Keratinocyte (primary cell): ENCODE measurements at regions not wholly inside any gene's neighbourhood (a gene's known extent, or its start where the extent isn't known, plus 50 kb on each side); places are given as distances from the start of the nearest gene placed in this dataset.

ENCODE experiments used
- DNase-seq: peaks from one replicate; pipeline ENCODE4 v3.0.0-alpha.2; 2011; ENCODE audit warnings: low read depth, missing footprints, low spot score
- FAIRE-seq: peaks from 2 replicates; lab custom pipeline; 2011; peaks lifted over from hg19 to GRCh38; lab: Jason Lieb, UNC
- H2AFZ ChIP-seq: 2 replicates; pipeline ENCODE4 v1.6.0; 2012; ENCODE audit warnings: low read length, control low read depth, inconsistent platforms; ENCODE audit not compliant: control insufficient read depth
- H3K27ac ChIP-seq: 2 replicates; pipeline ENCODE4 v1.5.1; 2011; ENCODE audit warnings: low read length; ENCODE audit not compliant: control insufficient read depth, insufficient read depth
- H3K27me3 ChIP-seq: 3 replicates; pipeline ENCODE4 v1.6.0; 2011; ENCODE audit warnings: low read length; ENCODE audit not compliant: control insufficient read depth, insufficient read depth; ENCODE audit errors: extremely low read depth
- H3K36me3 ChIP-seq, 2 experiments: 2 replicates in 1 of 2; 3 replicates in 1 of 2; pipeline ENCODE4 v1.5.1; 2011; ENCODE audit warnings: low read length in 2 of 2, mild to moderate bottlenecking in 1 of 2; ENCODE audit not compliant: control insufficient read depth in 2 of 2, insufficient read depth in 2 of 2; ENCODE audit errors: extremely low read depth in 1 of 2
- H3K4me1 ChIP-seq: 3 replicates; pipeline ENCODE4 v1.5.1; 2011; ENCODE audit warnings: low read length; ENCODE audit not compliant: control insufficient read depth, insufficient read depth; ENCODE audit errors: extremely low read depth
- H3K4me2 ChIP-seq: 3 replicates; pipeline ENCODE4 v1.6.0; 2011; ENCODE audit warnings: low read depth, low read length; ENCODE audit not compliant: control insufficient read depth, insufficient read depth; ENCODE audit errors: extremely low read depth
- H3K4me3 ChIP-seq, 3 experiments: fragments of 200-600 bp in 1 of 3; sonication (generic) in 1 of 3; 2 replicates in 2 of 3; 3 replicates in 1 of 3; pipeline ENCODE4 v1.5.1; 2011 to 2016; ENCODE audit warnings: low read length in 3 of 3, mild to moderate bottlenecking in 3 of 3, control low read depth in 2 of 3, inconsistent platforms in 1 of 3, low read depth in 1 of 3, mixed read lengths in 1 of 3, mixed run types in 1 of 3, moderate library complexity in 1 of 3; ENCODE audit not compliant: control insufficient read depth in 2 of 3, insufficient read depth in 2 of 3; ENCODE audit errors: extremely low read depth in 1 of 3
- H3K79me2 ChIP-seq: 2 replicates; pipeline ENCODE4 v1.6.0; 2012; ENCODE audit warnings: low read length; ENCODE audit not compliant: control insufficient read depth, insufficient read depth
- H3K9ac ChIP-seq: 3 replicates; pipeline ENCODE4 v1.6.0; 2011; ENCODE audit warnings: low read length; ENCODE audit not compliant: control insufficient read depth, insufficient read depth; ENCODE audit errors: extremely low read depth
- H3K9me1 ChIP-seq: 3 replicates; pipeline ENCODE4 v1.6.0; 2011; ENCODE audit warnings: low read length; ENCODE audit not compliant: control insufficient read depth, insufficient read depth; ENCODE audit errors: extremely low read depth
- H3K9me3 ChIP-seq: 2 replicates; pipeline ENCODE4 v1.5.1; 2012; ENCODE audit warnings: low read depth, low read length; ENCODE audit not compliant: control insufficient read depth
- H4K20me1 ChIP-seq: 3 replicates; pipeline ENCODE4 v1.6.0; 2011; ENCODE audit warnings: low read length; ENCODE audit not compliant: control insufficient read depth, insufficient read depth; ENCODE audit errors: extremely low read depth
- CTCF ChIP-seq, 3 experiments: IDR thresholded peaks in 1 of 3; conservative IDR thresholded peaks in 1 of 3; optimal IDR thresholded peaks in 1 of 3; 2 replicates in 2 of 3; 3 replicates in 1 of 3; pipeline versions ENCODE3 to v1.5.1; 2011; ENCODE audit warnings: low read length in 3 of 3, mild to moderate bottlenecking in 3 of 3, moderate library complexity in 2 of 3, control low read depth in 1 of 3, inconsistent platforms in 1 of 3; ENCODE audit not compliant: insufficient read depth in 2 of 3; ENCODE audit errors: extremely low read depth in 1 of 3
- EZH2 ChIP-seq: IDR thresholded peaks from one replicate; pipeline ENCODE4 v1.6.1; 2012; ENCODE audit warnings: inconsistent platforms, mild to moderate bottlenecking, low read length, moderate library complexity
- dilution Hi-C: fragments of 300-500 bp; cut with MboI; formaldehyde crosslinking; loops from one replicate; pipeline ENCODE4 v1.7.0; 2020; ENCODE audit warnings: low sequenced_read_pairs; ENCODE audit not compliant: extremely low pct_ligation_motif_present

GRCh38 chr14:38578278-38578681 lies 322.4 kb upstream of the CLEC14A start:
- Histone ChIP-seq H4K20me1 (no peaks in the 10 kb centered on the region), H3K4me3 (no peak overlapping the region), H3K4me2 (no peak overlapping the region), H3K36me3 (no peaks in the 10 kb centered on the region), H3K27me3 (no peaks in the 10 kb centered on the region), H3K9me1 (no peaks in the 10 kb centered on the region), H3K9ac (no peak overlapping the region), H3K9me3 (peaks cover 2% of the 10 kb centered on the region), H3K27ac (no peak overlapping the region), H3K4me1 (no peaks in the 10 kb centered on the region), H3K79me2 (no peaks in the 10 kb centered on the region), H2AFZ (no peak overlapping the region)
- TF ChIP-seq CTCF (optimal IDR thresholded peaks at IDR 0.05 in 1 of 3, IDR thresholded peaks at IDR 0.05 in 1 of 3, conservative IDR thresholded peaks at IDR 0.05 in 1 of 3; ENCODE audit: extremely low read depth in 1 of 3, insufficient read depth in 2 of 3, low read length in 3 of 3) (no peak), EZH2 (no peak)
- dilution Hi-C loops = no loop called here
- DNase-seq (no peak), FAIRE-seq (no peak)

- Histone ChIP-seq H3K27me3 (no peaks in the 10 kb centered on the region), H4K20me1 (no peaks in the 10 kb centered on the region), H3K9me1 (no peaks in the 10 kb centered on the region), H3K4me3 (no peak overlapping the region), H3K27ac (no peak overlapping the region), H3K79me2 (no peaks in the 10 kb centered on the region), H2AFZ (no peak overlapping the region), H3K9ac (no peak overlapping the region), H3K36me3 (no peaks in the 10 kb centered on the region), H3K4me2 (no peak overlapping the region), H3K9me3 (no peaks in the 10 kb centered on the region), H3K4me1 (no peaks in the 10 kb centered on the region)
- dilution Hi-C loops = no loop called here
- no peak for DNase-seq
- TF ChIP-seq EZH2 = no peak
- no peak for TF ChIP-seq CTCF (optimal IDR thresholded peaks at IDR 0.05 in 1 of 3, IDR thresholded peaks at IDR 0.05 in 1 of 3, conservative IDR thresholded peaks at IDR 0.05 in 1 of 3; ENCODE audit: extremely low read depth in 1 of 3, insufficient read depth in 2 of 3, low read length in 3 of 3)
- FAIRE-seq = no peak
Observed at GRCh38 chr14:38567703-38568102, 311.8 kb upstream of the CLEC14A start.
